ENCODE measurements at regions not wholly inside any gene's neighbourhood (a gene's known extent, or its start where the extent isn't known, plus 50 kb on each side); places are given as distances from the start of the nearest gene placed in this dataset.
A peak's percentile ranks its signal among the peaks of the same experiment; 100 is the strongest.

DNA sequence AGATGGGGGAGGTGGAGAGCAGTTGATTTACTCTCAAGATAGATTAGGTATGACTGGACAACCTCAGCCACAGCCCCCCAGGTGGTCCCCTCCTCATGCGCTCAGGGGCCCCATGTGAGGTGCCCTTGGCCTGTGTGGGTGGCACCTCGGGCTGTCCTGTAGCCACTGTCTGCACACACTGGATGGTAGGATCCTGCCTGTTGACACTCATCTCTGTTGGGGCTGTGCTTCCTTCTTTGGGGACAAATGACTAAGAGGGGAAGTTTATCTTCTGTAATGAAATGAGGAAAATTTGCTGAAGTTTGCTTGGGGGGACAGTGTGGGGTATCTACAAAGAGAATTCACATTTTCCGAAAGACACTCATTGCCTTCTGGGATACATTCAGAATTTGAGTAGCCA lies 53.6 kb upstream of the ANTXRL start:
- peaks cover 0 to 13% (median 4%) of the 10 kb centered on the region in 6 donors for H3K4me1 ChIP-seq
- DNase-seq, result no peak
- 61 to 84% (median 75%) methylated on average over 3 of the region's 3 CpGs for WGBS, 5 donors

DNA sequence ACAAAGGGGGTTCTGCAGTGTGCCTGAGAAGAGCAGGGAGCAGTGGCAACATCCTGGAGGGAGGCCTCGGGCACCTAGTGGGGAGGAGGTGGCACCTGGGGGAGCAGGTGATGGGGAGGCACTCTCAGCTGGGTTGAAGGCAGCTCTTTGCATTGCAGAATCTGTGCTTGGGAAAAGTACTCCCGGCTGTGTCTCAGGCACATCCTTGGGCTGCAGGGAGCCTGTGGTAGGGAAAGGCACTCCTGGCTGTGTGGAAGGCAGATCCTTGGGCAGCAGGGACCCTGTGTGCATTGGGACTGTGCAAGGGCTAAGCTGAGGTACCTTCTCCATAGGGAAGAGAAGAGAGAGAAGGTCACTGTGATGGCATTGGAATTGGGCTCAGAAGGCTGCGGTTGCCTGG lies 52.8 kb upstream of the ANTXRL start:
- H3K27me3 ChIP-seq (replicated peaks in 1 of 7), result no peaks in the 10 kb centered on the region
- DNase-seq, result peak; percentile 42
- peaks cover 0 to 5% (median 0%) of the 10 kb centered on the region in 6 donors for H3K4me1 ChIP-seq
- TF ChIP-seq POLR2A (IDR thresholded peaks at IDR 0.05) (no peak), POLR2AphosphoS5 (IDR thresholded peaks at IDR 0.05) (no peak)
- TF ChIP-seq, protein P1, sequence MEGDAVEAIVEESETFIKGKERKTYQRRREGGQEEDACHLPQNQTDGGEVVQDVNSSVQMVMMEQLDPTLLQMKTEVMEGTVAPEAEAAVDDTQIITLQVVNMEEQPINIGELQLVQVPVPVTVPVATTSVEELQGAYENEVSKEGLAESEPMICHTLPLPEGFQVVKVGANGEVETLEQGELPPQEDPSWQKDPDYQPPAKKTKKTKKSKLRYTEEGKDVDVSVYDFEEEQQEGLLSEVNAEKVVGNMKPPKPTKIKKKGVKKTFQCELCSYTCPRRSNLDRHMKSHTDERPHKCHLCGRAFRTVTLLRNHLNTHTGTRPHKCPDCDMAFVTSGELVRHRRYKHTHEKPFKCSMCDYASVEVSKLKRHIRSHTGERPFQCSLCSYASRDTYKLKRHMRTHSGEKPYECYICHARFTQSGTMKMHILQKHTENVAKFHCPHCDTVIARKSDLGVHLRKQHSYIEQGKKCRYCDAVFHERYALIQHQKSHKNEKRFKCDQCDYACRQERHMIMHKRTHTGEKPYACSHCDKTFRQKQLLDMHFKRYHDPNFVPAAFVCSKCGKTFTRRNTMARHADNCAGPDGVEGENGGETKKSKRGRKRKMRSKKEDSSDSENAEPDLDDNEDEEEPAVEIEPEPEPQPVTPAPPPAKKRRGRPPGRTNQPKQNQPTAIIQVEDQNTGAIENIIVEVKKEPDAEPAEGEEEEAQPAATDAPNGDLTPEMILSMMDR (IDR thresholded peaks at IDR 0.05 in 8 of 11, conservative IDR thresholded peaks at IDR 0.05 in 3 of 11), result no peak
- no peak overlapping the region for H3K4me3 ChIP-seq
- H3K27ac ChIP-seq, result no peak overlapping the region
- intact Hi-C loops (cut with DNase I; ENCODE audit: low total_unique reads), result no loop called here
- H3K36me3 ChIP-seq, result peaks cover 0 to 30% (median 0%) of the 10 kb centered on the region in 6 donors
- WGBS, 5 donors, result 82 to 90% (median 87%) methylated on average over 3 of the region's 3 CpGs
- H3K9me3 ChIP-seq, result peaks cover 0 to 19% (median 15%) of the 10 kb centered on the region in 8 donors

More for the DNA sequence above, 53.6 kb upstream of the ANTXRL start:
- no peaks in the 10 kb centered on the region for H3K27me3 ChIP-seq (replicated peaks in 1 of 7)
- intact Hi-C loops (cut with DNase I; ENCODE audit: low total_unique reads), result no loop called here
- no peak overlapping the region for H3K4me3 ChIP-seq
- H3K27ac ChIP-seq, result no peak overlapping the region
- TF ChIP-seq, protein P1 (IDR thresholded peaks at IDR 0.05 in 8 of 11, conservative IDR thresholded peaks at IDR 0.05 in 3 of 11), result no peak
- TF ChIP-seq POLR2AphosphoS5 (IDR thresholded peaks at IDR 0.05) (no peak), POLR2A (IDR thresholded peaks at IDR 0.05) (no peak)
- peaks cover 0 to 19% (median 15%) of the 10 kb centered on the region in 8 donors for H3K9me3 ChIP-seq
- H3K36me3 ChIP-seq, result peaks cover 0 to 30% (median 0%) of the 10 kb centered on the region in 6 donors

DNA sequence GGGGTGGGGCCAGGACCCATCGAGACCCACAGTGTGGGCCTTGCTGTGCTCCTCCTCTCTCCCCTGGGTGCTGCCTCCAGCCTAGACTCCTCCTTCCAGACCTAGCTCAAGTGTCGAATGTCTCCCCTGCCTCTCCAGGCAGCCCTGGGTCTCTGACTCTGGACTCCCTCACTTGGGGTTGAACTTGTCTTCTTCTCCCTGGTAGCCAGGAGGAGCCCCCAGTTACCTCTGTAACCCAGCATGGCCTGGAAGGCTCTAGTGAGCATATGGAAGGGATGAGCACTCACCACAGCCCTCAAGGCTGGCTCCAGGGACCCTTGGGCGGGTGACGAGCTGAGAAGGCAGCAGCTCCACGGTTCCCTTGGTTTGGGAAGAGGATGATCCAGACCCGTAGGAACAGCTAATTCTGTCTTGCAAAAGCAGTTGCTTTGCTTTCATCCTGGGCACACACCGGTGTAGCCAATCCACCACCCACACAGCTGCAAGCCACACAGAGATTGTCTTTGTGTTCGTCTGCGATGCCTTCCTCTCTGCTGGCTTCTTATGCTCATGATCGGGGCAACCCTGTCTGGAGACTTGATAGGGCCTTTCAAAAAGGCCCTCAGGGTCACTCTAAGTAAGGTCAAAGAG lies 52.3 kb upstream of the ANTXRL start:
- TF ChIP-seq, protein P1 (IDR thresholded peaks at IDR 0.05 in 8 of 11, conservative IDR thresholded peaks at IDR 0.05 in 3 of 11), result no peak
- TF ChIP-seq POLR2A (IDR thresholded peaks at IDR 0.05) (no peak), POLR2AphosphoS5 (IDR thresholded peaks at IDR 0.05) (no peak)
- Histone ChIP-seq H3K4me1 (no peaks in the 10 kb centered on the region), H3K4me3 (no peak overlapping the region), H3K27me3 (replicated peaks in 1 of 7) (no peaks in the 10 kb centered on the region), H3K9me3 (peaks cover 0 to 18% (median 13%) of the 10 kb centered on the region in 8 donors), H3K36me3 (peaks cover 0 to 30% (median 0%) of the 10 kb centered on the region in 6 donors), H3K27ac (no peak overlapping the region)
- 86 to 96% (median 89%) methylated on average over 5 to 10 of the region's 10 CpGs for WGBS, 5 donors
- intact Hi-C loops (cut with DNase I; ENCODE audit: low total_unique reads), result no loop called here
- peak; percentile 62 for DNase-seq

DNA sequence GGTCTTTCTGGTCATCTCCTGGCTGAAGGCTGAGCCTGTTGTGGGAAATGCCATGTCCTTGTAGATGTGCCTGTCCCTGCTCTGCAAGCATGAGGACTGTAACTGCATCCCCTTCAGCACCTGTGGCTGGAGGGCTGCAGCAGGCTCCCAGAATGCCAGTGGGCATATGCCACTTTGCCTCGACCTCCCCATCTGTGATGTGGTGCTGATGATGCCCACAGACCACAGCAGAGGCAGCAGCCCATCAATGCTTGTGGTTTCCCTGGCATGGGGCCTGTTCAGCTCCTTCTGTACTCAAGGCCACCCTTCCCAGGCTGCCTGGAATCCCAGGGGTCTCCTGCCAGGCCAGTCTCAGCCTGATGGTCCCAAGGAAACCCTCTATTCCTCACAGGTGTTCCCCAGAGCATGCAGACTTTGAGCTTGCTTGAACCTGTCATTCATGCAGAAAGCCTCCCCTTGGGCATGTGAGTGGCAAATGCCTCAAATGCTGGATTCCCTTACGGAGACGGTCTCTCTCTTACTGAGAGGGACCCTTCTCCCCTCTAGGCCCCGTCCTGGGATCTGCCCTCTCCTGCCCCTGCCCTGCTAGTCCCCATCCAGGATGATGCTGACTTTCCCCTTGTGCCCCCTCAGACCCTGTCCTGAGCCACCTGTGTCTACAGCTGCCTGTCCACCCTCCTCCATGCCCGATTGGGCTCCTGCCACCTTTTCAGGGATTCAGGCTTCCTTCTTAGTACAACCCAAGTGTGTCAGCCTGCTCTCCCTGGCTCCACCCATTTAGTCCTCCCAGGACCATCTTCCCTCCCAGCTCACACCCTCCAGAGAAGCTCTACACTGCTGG lies 50.9 kb upstream of the ANTXRL start:
- H3K9me3 ChIP-seq, result peaks cover 0 to 4% (median 2%) of the 10 kb centered on the region in 8 donors
- H3K36me3 ChIP-seq, result peaks cover 0 to 26% (median 0%) of the 10 kb centered on the region in 6 donors
- intact Hi-C loops (cut with DNase I; ENCODE audit: low total_unique reads), result no loop called here
- H3K4me3 ChIP-seq, result no peak overlapping the region
- H3K27ac ChIP-seq, result no peak overlapping the region
- no peak for TF ChIP-seq POLR2AphosphoS5 (IDR thresholded peaks at IDR 0.05)
- TF ChIP-seq, protein P1 (IDR thresholded peaks at IDR 0.05 in 8 of 11, conservative IDR thresholded peaks at IDR 0.05 in 3 of 11), result no peak
- TF ChIP-seq POLR2A (IDR thresholded peaks at IDR 0.05), result no peak
- peak; percentile 49 for DNase-seq
- 67 to 91% (median 71%) methylated on average over 4 to 5 of the region's 5 CpGs for WGBS, 5 donors
- H3K27me3 ChIP-seq (replicated peaks in 1 of 7), result no peaks in the 10 kb centered on the region
- H3K4me1 ChIP-seq, result no peaks in the 10 kb centered on the region

All from spleen (tissue), 11 donors.